EL (cell line): ENCODE measurements at regions not wholly inside any gene's neighbourhood (a gene's known extent, or its start where the extent isn't known, plus 50 kb on each side); places are given as distances from the start of the nearest gene placed in this dataset.
"Not testable (repeated sequence)": the region's sequence is repeated elsewhere in the genome, so short reads cannot be mapped to it uniquely, and the experiment has no call there.

Source experiments
- DNase-seq: peaks from one replicate; pipeline ENCODE4 v3.0.0-alpha.2; 2016

- no peak for DNase-seq
These were observed 224.8 kb upstream of the NOCT start for GRCh38 chr4:138790706-138791340.

DNA sequence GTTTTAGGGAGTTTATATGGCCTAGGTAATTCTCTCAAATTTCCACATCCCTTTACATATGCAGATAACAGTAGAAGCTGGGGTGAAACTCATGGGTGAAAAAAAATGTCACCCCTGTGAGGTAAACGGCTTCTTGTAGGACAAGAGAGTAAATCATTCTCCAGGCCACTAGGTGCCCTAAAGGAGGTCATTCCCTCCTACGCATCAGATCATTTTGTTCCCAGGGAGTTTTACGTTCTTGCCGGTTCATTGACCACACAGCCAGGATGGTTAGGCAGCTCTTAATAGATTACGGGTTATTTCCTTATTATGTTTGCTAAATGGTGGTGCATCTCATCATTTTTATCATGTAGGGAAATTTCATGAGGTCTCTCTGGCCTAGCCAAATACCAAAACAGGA lies 225.8 kb upstream of the NOCT start:
- no peak for DNase-seq

GRCh38 chr4:138788857-138789256 lies 226.7 kb upstream of the NOCT start:
- DNase-seq: no peak

GRCh38 chr4:138788267-138788790 lies 227.3 kb upstream of the NOCT start:
- no peak for DNase-seq

DNA sequence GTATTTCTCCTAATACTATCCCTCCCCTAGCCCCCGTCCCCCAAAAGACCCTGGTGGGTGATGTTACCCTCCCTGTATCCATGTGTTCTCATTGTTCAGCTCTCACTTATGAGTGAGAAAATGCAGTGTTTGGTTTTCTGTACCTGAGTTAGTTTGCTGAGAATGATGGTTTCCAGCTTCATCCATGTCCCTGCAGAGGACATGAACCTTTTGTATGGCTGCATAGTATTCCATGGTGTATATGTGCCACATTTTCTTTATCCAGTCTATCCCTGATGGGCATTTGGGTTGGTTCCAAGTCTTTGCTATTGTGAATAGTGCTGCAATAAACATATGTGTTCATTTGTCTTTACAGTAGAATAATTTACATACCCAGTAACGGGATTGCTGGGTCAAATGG lies 235.8 kb upstream of the NOCT start:
- DNase-seq: not testable (repeated sequence)

- no peak for DNase-seq
These were observed 239.7 kb upstream of the NOCT start for GRCh38 chr4:138775890-138776289.

DNA sequence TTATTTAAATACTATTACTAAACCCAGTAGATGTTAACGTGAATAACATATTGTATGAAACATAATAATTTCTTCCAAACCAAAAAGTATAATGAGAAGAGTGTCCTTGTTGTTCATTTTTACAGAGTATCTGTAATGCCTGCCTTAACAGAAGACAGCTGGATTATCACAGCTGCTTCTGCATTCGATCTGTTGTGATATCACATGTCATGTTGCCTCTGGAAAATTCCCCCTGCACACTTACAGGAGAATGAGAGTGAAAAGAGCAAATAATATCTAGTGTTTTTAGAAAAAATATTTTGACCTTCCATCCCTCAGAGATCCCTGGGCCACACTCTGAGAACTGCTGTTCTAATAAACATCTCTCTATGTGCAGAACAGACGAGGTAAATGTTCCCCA lies 240.1 kb upstream of the NOCT start:
- DNase-seq: no peak

DNA sequence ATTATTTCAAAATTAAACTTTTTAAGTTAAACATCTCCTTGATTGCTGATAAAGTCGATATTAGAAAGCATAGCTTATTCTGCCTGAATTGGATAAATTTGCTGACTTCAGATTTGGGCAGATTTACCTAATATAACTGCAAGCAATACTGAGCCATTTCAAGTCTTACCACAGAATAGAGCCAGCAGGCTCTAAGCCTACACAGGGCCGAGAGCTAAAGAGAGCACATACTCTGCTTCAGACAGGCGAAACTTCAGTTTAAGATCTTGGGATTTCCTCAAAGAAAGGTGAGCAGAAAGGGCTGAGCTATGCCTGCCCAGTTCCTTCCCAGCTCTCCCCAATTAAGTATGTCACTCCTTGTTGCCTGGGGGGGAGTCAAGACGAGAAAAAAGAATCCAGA lies 240.6 kb upstream of the NOCT start:
- no peak for DNase-seq

DNA sequence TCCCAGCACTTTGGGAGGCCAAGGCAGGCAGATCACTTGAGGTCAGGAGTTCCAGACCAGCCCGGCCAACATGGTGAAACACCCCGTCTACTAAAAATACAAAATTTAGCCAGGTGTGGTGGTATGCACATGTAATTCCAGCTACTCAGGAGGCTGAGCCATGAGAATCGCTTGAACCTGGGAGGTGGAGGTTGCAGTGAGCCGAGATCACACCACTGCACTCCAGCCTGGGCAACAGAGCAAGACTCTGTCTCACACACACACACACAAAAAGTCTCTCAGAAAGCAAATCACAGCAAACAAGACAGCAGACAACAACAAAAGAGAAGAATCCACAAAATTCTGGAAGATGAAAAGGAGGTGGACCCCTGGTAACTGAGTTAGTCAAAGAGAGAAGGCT lies 241.5 kb upstream of the NOCT start:
- DNase-seq: not testable (repeated sequence)

DNA sequence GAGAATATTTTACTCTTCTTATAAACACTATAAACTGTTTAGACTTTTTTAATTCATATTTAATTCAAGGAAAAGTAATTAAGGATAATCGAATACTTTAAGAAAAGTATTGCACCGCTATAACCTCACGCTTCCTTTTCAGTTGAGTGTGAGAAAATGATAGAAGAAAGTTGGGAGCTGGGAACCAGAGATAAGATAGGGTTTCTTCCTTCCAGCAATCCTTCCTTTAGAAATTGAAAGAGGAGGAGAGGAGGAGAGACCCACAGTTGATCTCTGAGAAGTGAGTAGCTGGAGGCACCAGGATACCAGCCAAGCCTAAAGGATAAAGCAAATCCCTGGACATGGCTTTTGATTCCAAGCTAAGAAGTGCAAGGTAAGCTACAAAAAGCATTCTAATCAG lies 242.3 kb upstream of the NOCT start:
- DNase-seq: no peak

DNA sequence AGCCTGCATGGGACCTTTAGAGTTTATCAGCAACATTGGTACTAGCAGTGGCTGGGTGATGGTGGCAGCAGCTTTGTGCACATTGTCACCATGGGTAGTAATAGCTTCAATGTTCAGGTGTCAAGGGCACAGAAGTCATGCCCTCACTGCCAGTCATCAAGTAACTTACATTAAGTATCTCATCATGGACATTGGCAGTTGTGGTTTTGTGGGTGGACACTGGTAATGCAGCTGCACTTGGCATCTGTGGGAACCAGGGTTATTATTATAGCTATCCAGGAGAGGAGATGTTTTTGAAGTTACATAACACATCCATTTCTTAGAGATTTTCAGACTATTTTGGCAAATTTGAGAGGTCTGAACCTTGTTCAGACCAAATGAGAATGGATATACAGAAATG lies 243.2 kb upstream of the NOCT start:
- DNase-seq: no peak

GRCh38 chr4:138770818-138771217 lies 244.8 kb upstream of the NOCT start:
- DNase-seq: no peak

DNA sequence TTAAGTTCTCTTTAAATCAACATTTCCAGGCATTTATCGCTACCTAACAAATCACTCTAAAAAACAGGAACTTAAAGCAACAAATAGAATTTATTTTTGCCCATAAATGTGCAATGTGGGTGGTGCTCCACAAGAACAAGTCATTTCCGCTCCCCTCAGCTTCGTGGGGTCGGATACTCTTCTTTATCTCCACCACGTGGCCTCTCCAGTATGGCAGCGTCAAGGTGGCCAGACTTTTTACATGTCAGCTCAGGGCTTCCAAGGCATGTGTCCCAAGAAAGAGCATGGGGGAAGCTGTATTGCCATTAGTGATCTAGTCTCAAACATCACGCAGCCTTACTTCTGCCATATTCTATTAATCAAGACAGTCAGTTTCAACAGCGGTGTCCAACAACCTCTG lies 249.2 kb upstream of the NOCT start:
- no peak for DNase-seq

GRCh38 chr4:138765442-138765841 lies 250.1 kb upstream of the NOCT start:
- DNase-seq: no peak

DNA sequence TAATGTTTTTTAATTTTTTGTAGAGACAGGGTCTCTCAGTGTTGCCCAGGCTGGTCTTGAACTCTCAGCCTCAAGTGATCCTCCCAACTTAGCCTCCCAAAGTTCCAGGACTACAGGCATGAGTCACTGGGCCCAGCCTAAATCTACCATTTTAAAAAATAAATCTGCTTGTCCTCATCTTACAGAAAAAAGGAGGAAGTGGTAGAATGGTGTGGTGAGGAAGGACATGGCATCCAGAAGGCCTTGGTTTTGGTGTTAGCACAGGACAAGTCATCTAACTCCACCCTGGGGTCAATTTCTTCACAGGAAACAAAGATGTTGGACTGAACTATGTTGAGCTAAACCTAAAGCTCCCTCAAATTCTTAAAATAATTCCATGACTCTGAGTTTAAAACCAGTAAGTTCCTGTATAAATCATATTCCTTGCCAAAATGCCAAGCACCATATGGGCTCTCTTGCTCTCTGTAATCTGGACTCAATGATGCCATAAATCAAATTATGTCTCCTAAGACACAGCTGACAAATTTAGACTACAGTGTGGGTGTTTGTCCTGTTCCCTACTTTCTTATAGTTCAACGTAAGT lies 253.9 kb upstream of the NOCT start:
- DNase-seq: peak; percentile 14

GRCh38 chr4:138759554-138759902 lies 256.1 kb upstream of the NOCT start:
- DNase-seq: no peak

DNA sequence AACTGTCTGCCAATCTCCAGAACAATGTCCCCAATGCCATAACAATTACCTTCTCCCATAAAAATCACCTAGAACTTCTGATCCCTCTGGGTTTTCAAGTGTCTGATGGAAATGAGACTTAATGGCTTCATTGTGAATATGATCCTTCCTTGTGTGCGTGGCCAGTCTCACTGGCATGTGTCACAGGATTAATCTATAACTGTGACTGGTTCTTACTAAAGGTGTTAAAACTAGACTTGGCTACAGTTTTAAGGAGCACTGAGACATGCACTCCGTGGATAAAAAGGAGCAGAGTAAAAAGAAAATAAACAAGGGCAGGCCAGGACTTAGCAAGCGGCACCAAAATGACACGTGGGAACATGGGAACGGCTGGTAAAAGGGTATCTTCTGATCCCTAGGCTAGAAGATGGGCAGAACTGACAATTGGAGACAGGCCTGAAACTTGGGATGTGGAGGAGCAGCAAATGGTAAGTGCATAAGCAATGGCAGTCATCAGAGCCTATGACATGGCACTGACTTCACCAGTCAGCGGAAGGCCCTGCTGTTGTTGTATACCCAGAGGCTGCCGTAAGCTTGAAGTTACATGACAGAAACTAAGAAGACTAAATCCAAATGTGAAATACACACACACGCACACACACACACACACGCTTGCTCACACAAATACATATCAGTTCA lies 256.6 kb upstream of the NOCT start:
- DNase-seq: no peak

GRCh38 chr4:138758196-138758595 lies 257.4 kb upstream of the NOCT start:
- no peak for DNase-seq

- DNase-seq: no peak
These were observed 258.1 kb upstream of the NOCT start for GRCh38 chr4:138757432-138757831.

DNA sequence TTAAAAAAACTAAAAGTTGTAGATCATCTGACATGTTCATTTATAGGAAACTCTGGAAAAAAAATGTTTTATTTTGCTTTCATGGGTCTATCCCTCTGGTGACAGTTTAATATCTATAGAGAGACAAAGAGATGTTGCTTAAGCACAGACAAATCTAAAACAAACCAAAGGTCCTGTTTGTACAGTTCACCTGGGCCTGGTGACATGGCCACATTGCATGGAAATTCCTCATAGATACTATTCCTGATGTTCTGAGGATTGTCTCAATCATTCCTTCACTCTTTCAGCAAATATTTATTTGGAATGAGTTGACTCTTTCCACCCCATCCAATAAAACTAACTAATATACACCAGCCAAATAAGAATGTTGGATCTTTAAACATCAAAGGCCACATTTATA lies 259.1 kb upstream of the NOCT start:
- DNase-seq: no peak

DNA sequence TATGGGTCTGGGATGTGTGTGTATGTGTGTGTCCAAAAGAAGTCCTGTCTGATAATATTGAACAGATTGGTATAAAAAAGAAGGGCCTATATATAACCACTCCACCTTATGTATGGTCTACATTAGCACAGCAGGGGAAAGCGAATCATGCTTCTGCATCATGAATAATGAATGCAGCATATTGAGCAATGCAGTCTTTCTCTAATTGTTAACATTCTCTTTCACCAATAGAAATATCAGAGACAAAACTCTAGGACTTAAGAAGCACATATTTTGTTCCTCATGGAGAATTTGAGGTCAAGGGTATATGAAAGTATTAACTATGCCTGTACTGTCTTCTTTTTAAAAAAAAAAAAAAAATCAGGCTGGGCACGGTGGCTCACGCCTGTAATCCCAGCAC lies 264.3 kb upstream of the NOCT start:
- peak; percentile 34 for DNase-seq

DNA sequence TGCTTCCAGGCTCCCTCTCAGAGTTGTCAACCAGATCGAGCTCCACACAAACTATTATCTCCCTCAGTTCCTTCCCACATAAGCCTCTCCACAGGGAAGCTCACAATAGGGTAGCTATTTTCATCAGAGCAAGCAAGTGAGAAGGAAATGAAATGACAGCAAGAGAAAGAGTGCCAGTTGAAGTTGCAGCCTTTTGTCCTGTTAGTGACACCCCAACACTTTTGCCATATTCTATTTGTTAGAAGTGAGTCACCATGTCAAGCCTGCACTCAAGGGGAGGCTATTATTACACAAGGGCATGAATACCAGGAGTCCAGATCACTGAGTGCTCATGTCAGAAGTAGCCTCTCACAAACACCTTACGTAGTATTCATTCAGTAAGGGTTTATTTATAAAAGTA lies 266.3 kb upstream of the NOCT start:
- DNase-seq: peak; percentile 60

- no peak for DNase-seq
These were observed 273.7 kb upstream of the NOCT start for GRCh38 chr4:138741766-138742377.
